Testis (tissue), 2 donors: ENCODE measurements at regions not wholly inside any gene's neighbourhood (a gene's known extent, or its start where the extent isn't known, plus 50 kb on each side); places are given as distances from the start of the nearest gene placed in this dataset.

Experiments used
- DNase-seq: peaks from one replicate; pipeline ENCODE4 v3.0.0-alpha.2; 2019
- H3K27ac ChIP-seq, 2 donors: fragments of 200-600 bp; sonication (generic); one replicate each; pipeline ENCODE4 v1.5.1; 2019
- H3K27me3 ChIP-seq: fragments of 200-600 bp; sonication (generic); one replicate; pipeline ENCODE4 v1.5.1; 2019
- H3K36me3 ChIP-seq: fragments of 200-600 bp; sonication (generic); one replicate; pipeline ENCODE4 v1.5.1; 2017; ENCODE audit warnings: low read depth; ENCODE audit errors: missing control alignments
- H3K4me1 ChIP-seq: fragments of 200-600 bp; sonication (generic); one replicate; pipeline ENCODE4 v1.5.1; 2019
- H3K4me3 ChIP-seq, 2 donors: fragments of 200-600 bp; sonication (generic); one replicate each; pipeline ENCODE4 v1.5.1; 2017 to 2019
- H3K9me3 ChIP-seq: fragments of 200-600 bp; sonication (generic); one replicate; pipeline ENCODE4 v1.5.1; 2017
- CTCF ChIP-seq, 3 experiments: fragments of 450-650 bp in 2 of 3; fragments of 200-600 bp in 1 of 3; sonication (generic) in 1 of 3; IDR thresholded peaks; one replicate each; pipeline ENCODE4 v1.5.1; 2016 to 2019; ENCODE audit warnings: antibody characterized with exemption in 3 of 3, mild to moderate bottlenecking in 2 of 3, moderate library complexity in 1 of 3
- POLR2A ChIP-seq: fragments of 450-650 bp; IDR thresholded peaks from one replicate; pipeline ENCODE4 v1.6.1; 2017; ENCODE audit warnings: antibody characterized with exemption, mild to moderate bottlenecking, moderate library complexity
- WGBS, 2 donors: methylation state at CpG; one replicate each; pipeline ENCODE4 v1.1.5; 2018; 5-methylcytosine and 5-hydroxymethylcytosine counted together
- intact Hi-C: fragments of 100-400 bp; cut with DNase I; formaldehyde crosslinking; loops from one replicate; pipeline ENCODE4 v1.15.1; 2023; ENCODE audit warnings: low total_unique reads

- DNase-seq: no peak
- Histone ChIP-seq H3K36me3 (no peaks in the 10 kb centered on the region), H3K4me3 (no peak overlapping the region), H3K4me1 (no peaks in the 10 kb centered on the region), H3K27ac (no peak overlapping the region), H3K27me3 (no peaks in the 10 kb centered on the region), H3K9me3 (no peaks in the 10 kb centered on the region)
- intact Hi-C loops: no loop called here
- whole genome bisulfite sequencing, 2 donors: 78 to 85% methylated on average over 7 of the region's 7 CpGs
- TF ChIP-seq CTCF (IDR thresholded peaks at IDR 0.05) (no peak), POLR2A (no peak)
These were observed 97.8 kb upstream of the POU3F3 start for GRCh38 chr2:104756118-104756517.

GRCh38 chr2:104757056-104757455 is 96.9 kb upstream of the POU3F3 start:
- no peak overlapping the region for H3K4me3 ChIP-seq
- intact Hi-C loops: no loop called here
- WGBS, 2 donors: 89 to 92% methylated on average over 5 of the region's 5 CpGs
- H3K27ac ChIP-seq: no peak overlapping the region
- TF ChIP-seq POLR2A: no peak
- no peak for TF ChIP-seq CTCF (IDR thresholded peaks at IDR 0.05)
- H3K4me1 ChIP-seq: no peaks in the 10 kb centered on the region
- no peaks in the 10 kb centered on the region for H3K9me3 ChIP-seq
- H3K36me3 ChIP-seq: no peaks in the 10 kb centered on the region
- no peaks in the 10 kb centered on the region for H3K27me3 ChIP-seq
- no peak for DNase-seq

GRCh38 chr2:104758199-104758620 is 95.7 kb upstream of the POU3F3 start:
- no peaks in the 10 kb centered on the region for H3K4me1 ChIP-seq
- TF ChIP-seq CTCF (IDR thresholded peaks at IDR 0.05) (no peak), POLR2A (no peak)
- no peaks in the 10 kb centered on the region for H3K9me3 ChIP-seq
- no peaks in the 10 kb centered on the region for H3K27me3 ChIP-seq
- DNase-seq: no peak
- 28 to 41% methylated on average over 9 of the region's 9 CpGs for WGBS, 2 donors
- H3K27ac ChIP-seq: no peak overlapping the region
- H3K36me3 ChIP-seq: no peaks in the 10 kb centered on the region
- intact Hi-C loops: no loop called here
- H3K4me3 ChIP-seq: no peak overlapping the region

GRCh38 chr2:104762031-104762430 is 91.9 kb upstream of the POU3F3 start:
- WGBS, 2 donors: 88 to 95% methylated on average over 8 of the region's 8 CpGs
- no peaks in the 10 kb centered on the region for H3K36me3 ChIP-seq
- TF ChIP-seq CTCF (IDR thresholded peaks at IDR 0.05): no peak
- TF ChIP-seq POLR2A: no peak
- intact Hi-C loops: no loop called here
- H3K9me3 ChIP-seq: no peaks in the 10 kb centered on the region
- no peaks in the 10 kb centered on the region for H3K4me1 ChIP-seq
- no peaks in the 10 kb centered on the region for H3K27me3 ChIP-seq
- H3K4me3 ChIP-seq: no peak overlapping the region
- H3K27ac ChIP-seq: no peak overlapping the region
- no peak for DNase-seq

- Histone ChIP-seq H3K9me3 (no peaks in the 10 kb centered on the region), H3K4me1 (no peaks in the 10 kb centered on the region), H3K27ac (no peak overlapping the region), H3K4me3 (no peak overlapping the region), H3K27me3 (no peaks in the 10 kb centered on the region), H3K36me3 (no peaks in the 10 kb centered on the region)
- no peak for TF ChIP-seq CTCF (IDR thresholded peaks at IDR 0.05)
- no peak for TF ChIP-seq POLR2A
- 44 to 48% methylated on average over 10 of the region's 10 CpGs for WGBS, 2 donors
- intact Hi-C loops: no loop called here
- DNase-seq: no peak
These were observed 87.2 kb upstream of the POU3F3 start for GRCh38 chr2:104766683-104767082.
